Mucosa of descending colon (tissue), 3 donors: ENCODE measurements at regions not wholly inside any gene's neighbourhood (a gene's known extent, or its start where the extent isn't known, plus 50 kb on each side); places are given as distances from the start of the nearest gene placed in this dataset.

Experiments used
- ATAC-seq: fragments of 200-7000 bp; cut with Tn5 transposase; one replicate; pipeline ENCODE4 v1.9.1; 2020; ENCODE audit warnings: mild to moderate bottlenecking, moderate library complexity
- DNase-seq, 3 donors: peaks; one replicate each; pipeline ENCODE4 v3.0.0-alpha.2; 2020
- H3K36me3 ChIP-seq: fragments of 200-600 bp; one replicate; pipeline ENCODE4 v1.8.0; 2021; ENCODE audit warnings: low read depth, mild to moderate bottlenecking
- H3K4me1 ChIP-seq: fragments of 200-600 bp; one replicate; pipeline ENCODE4 v1.8.0; 2021; ENCODE audit warnings: low read depth, mild to moderate bottlenecking
- H3K4me3 ChIP-seq: fragments of 200-600 bp; one replicate; pipeline ENCODE4 v1.8.0; 2021; ENCODE audit warnings: mild to moderate bottlenecking
- H3K9me3 ChIP-seq: fragments of 200-600 bp; one replicate; pipeline ENCODE4 v1.8.0; 2021; ENCODE audit warnings: mild to moderate bottlenecking
- intact Hi-C, 2 donors: fragments of 100-400 bp; cut with DNase I in 1 of 2; cut with micrococcal nuclease in 1 of 2; formaldehyde crosslinking; loops; one replicate each; pipeline versions ENCODE4 v1.11.0 to v1.11.1; 2022; cut with DNase I, micrococcal nuclease
- TF ChIP-seq, protein P1 (sequence below): fragments of 200-600 bp; IDR thresholded peaks from one replicate; pipeline ENCODE4 v1.8.0; 2022; ENCODE audit warnings: antibody characterized with exemption, mild to moderate bottlenecking
- donor health status: DM: no; HTN: no; CAD: no; lungs with moderate emphysema.
- donor health status: DM: no; HTN: no; CAD: no.
- donor health status: DM: no; HTN: yes; CAD: no.

DNA sequence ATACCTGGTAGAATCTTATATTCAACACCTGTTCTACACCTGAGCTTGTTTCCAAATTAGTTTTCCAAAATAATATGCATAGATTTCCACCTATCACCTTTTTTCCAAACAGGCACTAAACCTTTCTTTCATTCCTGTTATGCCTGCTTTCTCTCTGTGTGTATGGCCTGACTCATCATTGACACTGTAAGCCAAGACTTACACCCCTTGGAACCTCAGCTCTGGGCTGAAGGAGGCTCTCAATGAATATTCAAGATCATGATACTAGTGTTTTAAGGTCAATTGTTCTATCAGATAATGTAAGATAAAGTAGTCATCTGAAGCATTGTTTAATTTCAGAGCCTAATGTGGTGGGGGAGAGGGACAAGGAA lies 1193.3 kb downstream of the FLRT2 start:
- Histone ChIP-seq H3K36me3 (no peaks in the 10 kb centered on the region), H3K4me1 (no peaks in the 10 kb centered on the region), H3K9me3 (no peaks in the 10 kb centered on the region), H3K4me3 (no peak overlapping the region)
- DNase-seq, result no peak
- TF ChIP-seq, protein P1, sequence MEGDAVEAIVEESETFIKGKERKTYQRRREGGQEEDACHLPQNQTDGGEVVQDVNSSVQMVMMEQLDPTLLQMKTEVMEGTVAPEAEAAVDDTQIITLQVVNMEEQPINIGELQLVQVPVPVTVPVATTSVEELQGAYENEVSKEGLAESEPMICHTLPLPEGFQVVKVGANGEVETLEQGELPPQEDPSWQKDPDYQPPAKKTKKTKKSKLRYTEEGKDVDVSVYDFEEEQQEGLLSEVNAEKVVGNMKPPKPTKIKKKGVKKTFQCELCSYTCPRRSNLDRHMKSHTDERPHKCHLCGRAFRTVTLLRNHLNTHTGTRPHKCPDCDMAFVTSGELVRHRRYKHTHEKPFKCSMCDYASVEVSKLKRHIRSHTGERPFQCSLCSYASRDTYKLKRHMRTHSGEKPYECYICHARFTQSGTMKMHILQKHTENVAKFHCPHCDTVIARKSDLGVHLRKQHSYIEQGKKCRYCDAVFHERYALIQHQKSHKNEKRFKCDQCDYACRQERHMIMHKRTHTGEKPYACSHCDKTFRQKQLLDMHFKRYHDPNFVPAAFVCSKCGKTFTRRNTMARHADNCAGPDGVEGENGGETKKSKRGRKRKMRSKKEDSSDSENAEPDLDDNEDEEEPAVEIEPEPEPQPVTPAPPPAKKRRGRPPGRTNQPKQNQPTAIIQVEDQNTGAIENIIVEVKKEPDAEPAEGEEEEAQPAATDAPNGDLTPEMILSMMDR, result no peak
- no peak for ATAC-seq
- intact Hi-C loops, result no loop called here

DNA sequence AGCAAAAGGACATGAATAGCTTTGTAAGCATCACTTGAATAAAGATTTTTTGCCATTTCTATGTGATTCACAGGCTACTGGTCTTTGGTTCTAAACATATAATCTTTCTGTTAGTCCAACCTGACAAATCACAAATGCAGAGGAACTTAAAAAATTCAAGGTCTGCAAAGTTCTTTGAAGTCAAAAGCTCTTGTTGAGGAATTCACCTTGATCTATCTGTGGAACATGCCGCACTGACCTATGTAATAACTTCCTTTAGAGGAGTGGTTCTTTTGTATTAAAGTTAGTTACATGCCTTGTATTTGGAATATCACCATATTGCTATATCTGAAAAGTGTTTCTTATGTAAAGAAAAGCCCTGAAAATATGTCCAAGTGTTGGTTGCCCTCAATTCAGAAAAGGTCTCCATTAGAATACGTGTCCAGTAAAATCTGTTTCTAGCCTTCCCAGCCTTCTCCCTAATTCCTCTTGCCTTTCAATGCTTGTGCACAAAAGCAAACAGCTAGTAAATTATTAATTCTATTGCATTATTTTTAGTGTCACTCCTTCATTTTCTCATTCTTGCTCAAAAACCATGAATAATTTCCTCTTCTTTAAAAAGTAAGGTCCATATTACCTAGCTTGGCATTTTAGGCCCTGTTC lies 1192.8 kb downstream of the FLRT2 start:
- intact Hi-C loops, result no loop called here
- Histone ChIP-seq H3K4me3 (no peak overlapping the region), H3K9me3 (no peaks in the 10 kb centered on the region), H3K4me1 (no peaks in the 10 kb centered on the region), H3K36me3 (no peaks in the 10 kb centered on the region)
- ATAC-seq, result no peak
- DNase-seq, result no peak
- TF ChIP-seq, protein P1, result no peak

DNA sequence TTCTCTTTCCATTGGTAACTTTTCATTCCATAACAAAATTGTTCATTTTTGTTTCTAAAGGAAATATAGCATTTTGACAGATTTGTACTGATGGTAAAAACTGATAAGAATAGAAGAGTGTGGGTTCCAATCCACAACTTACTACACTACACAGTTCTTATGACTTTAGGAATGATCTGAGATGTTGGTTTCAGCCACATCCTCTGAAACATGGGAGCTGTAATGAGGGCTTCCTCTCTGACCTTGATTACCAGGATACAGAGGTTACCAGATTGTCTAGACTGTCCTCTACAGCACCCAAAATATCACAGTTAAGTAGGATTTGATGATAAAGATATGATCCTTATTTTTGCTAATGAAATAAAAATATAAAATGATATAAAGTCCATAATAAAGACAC lies 1184.6 kb downstream of the FLRT2 start:
- Histone ChIP-seq H3K4me1 (no peaks in the 10 kb centered on the region), H3K4me3 (no peak overlapping the region), H3K9me3 (no peaks in the 10 kb centered on the region), H3K36me3 (no peaks in the 10 kb centered on the region)
- TF ChIP-seq, protein P1, result no peak
- ATAC-seq (no peak), DNase-seq (no peak)
- intact Hi-C loops, result no loop called here

DNA sequence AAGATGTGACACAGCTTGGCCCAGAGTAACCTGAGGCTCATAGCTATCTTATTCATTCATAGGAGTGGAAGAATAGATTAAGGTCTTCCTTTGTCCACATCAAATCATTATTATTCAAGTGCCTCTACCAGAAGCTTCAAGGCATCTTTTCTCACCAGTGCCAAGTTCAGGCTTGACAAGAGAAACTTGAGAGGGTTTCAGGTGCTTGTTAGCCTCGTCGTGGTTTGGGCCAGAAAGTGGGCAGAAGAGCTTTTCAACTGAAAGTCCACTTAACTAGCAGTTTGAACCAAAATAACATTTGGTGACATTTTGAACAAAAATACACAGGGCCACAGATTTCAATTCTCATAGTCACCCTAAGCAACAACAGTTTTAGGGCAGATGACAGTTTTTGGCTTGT lies 1184.2 kb downstream of the FLRT2 start:
- H3K4me3 ChIP-seq, result no peak overlapping the region
- TF ChIP-seq, protein P1, result no peak
- ATAC-seq, result no peak
- H3K9me3 ChIP-seq, result no peaks in the 10 kb centered on the region
- intact Hi-C loops, result no loop called here
- no peak for DNase-seq
- H3K36me3 ChIP-seq, result no peaks in the 10 kb centered on the region
- H3K4me1 ChIP-seq, result no peaks in the 10 kb centered on the region

DNA sequence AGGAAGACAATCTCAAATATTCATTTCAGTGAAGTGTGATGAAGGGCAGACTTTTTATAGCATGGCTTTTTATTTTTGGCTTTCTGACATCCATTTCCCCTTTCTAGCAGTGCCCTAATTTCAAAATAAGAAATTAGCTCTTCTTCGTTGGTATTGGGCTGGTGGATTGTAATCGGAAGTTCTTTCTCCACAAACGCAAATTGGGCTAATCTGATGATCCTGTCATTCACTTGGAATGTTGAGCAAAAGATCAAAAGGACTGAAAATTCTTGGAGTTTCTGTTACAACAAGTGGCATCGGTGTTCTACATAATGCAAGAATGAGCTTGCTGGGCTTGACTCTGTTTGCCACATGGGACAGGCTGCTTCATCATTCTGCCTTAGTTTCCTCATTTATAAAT lies 1182.8 kb downstream of the FLRT2 start:
- intact Hi-C loops, result no loop called here
- Histone ChIP-seq H3K4me1 (no peaks in the 10 kb centered on the region), H3K4me3 (no peak overlapping the region), H3K36me3 (no peaks in the 10 kb centered on the region), H3K9me3 (no peaks in the 10 kb centered on the region)
- no peak for DNase-seq
- no peak for ATAC-seq
- TF ChIP-seq, protein P1, result no peak

DNA sequence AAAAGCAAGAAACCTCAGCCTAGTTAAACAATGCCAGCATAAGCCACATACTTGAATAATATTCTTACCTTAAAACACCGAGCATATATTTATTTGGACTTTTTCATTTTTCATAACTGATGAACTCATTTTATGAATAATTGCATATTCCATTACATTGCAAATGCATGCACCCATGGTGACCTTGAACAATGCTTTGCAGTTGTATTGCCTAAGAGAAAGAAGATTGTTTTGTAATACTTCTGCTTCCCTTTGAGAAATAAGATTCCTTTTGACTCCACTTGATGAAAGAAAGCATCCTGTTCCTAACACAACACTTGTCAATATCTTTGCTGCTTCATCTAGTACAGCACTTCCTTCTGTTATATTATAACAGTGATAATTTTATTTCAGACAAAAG lies 1182.2 kb downstream of the FLRT2 start:
- ATAC-seq (no peak), DNase-seq (no peak)
- no peaks in the 10 kb centered on the region for H3K4me1 ChIP-seq
- TF ChIP-seq, protein P1, result no peak
- H3K36me3 ChIP-seq, result no peaks in the 10 kb centered on the region
- H3K9me3 ChIP-seq, result no peaks in the 10 kb centered on the region
- no peak overlapping the region for H3K4me3 ChIP-seq
- intact Hi-C loops, result no loop called here
